GM12872 (cell line): ENCODE measurements at regions not wholly inside any gene's neighbourhood (a gene's known extent, or its start where the extent isn't known, plus 50 kb on each side); places are given as distances from the start of the nearest gene placed in this dataset.

Source experiments
- TF ChIP-seq, protein P1 (sequence below): IDR thresholded peaks from 3 replicates; pipeline ENCODE4 v1.5.1; 2011; ENCODE audit warnings: low read depth, mild to moderate bottlenecking, low read length, moderate library complexity; ENCODE audit not compliant: insufficient read depth

DNA sequence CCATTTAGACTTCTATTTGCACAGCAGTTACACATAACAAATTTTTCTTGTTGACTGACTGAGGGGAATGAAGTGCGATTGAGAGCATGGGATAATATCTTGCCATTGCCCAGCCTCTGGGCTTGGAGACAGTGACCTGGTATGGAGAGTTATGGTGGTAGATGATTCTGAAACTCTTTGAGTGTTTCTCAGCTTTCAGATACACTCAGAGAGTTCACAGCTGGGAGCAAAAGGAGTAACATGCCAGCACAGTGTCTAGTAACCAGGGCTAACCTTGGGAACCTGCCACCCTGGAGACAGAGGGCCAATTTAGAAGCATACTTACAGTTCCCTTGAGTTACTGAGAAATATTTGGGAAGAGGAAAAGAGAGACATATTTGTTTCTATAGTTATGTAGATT, 1099.3 kb upstream of the CELF4 start:
- TF ChIP-seq, protein P1, sequence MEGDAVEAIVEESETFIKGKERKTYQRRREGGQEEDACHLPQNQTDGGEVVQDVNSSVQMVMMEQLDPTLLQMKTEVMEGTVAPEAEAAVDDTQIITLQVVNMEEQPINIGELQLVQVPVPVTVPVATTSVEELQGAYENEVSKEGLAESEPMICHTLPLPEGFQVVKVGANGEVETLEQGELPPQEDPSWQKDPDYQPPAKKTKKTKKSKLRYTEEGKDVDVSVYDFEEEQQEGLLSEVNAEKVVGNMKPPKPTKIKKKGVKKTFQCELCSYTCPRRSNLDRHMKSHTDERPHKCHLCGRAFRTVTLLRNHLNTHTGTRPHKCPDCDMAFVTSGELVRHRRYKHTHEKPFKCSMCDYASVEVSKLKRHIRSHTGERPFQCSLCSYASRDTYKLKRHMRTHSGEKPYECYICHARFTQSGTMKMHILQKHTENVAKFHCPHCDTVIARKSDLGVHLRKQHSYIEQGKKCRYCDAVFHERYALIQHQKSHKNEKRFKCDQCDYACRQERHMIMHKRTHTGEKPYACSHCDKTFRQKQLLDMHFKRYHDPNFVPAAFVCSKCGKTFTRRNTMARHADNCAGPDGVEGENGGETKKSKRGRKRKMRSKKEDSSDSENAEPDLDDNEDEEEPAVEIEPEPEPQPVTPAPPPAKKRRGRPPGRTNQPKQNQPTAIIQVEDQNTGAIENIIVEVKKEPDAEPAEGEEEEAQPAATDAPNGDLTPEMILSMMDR = no peak

DNA sequence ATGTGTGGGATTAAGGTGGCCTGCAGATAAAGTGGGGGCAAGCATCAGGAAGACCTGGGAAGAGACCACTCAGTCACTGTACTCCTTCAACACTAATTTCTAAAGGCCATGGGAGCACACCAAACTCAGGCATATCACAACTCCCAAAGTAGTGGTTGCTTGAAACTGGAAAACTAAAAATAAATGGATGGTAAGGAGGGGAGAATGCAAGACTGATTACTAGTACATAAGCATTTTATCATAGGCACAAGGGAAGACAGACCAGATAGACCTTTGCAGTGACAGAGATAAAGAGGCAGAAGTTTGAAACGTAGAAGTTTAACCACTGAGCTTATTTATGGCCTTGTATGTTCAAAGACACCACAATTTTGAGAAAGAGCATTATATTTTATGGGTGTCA, 1098.1 kb upstream of the CELF4 start:
- TF ChIP-seq, protein P1 = no peak

DNA sequence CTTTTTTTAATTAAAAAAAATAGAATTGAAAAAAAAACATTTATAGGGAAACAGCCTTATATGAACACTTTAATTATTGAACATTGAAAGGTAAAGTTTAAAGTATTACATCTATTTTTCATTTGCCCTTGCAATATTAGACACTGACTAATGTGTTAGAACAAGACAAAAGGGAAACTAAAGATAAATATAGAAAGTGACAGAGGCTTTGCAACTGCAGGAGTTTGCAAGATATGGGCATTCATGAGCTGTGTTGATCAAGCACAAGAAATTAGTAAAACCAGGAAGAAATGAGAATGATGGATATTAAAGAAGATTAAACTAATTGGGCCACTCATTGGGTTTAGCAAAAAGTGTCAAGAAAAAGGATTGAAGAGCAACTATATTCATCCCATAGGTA, 1097.7 kb upstream of the CELF4 start:
- TF ChIP-seq, protein P1 = no peak

DNA sequence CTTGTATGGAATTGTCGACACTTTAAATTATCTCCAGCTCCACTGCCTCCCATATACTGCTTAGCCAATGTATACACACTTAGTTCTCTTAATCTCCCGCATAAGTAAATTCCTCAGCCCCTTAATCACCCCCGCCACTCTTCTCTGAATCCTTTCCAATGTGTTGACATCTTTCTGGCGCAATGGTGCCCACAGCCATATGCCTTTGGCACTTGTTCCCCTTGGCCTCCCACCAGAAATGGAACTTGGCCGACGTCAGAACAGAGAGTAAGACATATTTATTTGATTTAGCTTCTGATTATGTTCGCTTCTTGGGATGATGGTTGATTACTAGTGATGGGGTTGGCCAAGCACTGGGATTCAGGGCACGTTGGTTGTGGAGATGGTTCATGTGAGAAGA, 1089.3 kb upstream of the CELF4 start:
- TF ChIP-seq, protein P1 = no peak

DNA sequence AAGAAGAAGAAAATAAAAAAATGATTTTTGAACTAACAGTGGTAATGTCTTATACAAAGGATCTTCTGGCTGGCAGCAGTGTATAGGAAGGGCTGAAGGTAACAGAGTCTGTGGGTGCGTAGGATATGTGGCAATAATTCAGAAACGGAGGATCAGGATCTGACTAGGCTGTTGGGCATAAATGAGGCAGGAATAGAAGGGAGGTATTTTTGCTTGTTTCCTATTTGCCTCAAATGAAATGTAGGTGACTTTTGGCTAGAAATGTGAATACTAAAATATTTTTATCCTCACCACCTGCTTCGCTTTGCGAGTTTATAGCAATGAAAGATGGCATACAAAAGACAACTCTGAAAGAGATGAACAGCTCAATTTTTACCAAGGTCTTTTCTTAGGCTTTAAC, 1086.1 kb upstream of the CELF4 start:
- TF ChIP-seq, protein P1 = no peak

DNA sequence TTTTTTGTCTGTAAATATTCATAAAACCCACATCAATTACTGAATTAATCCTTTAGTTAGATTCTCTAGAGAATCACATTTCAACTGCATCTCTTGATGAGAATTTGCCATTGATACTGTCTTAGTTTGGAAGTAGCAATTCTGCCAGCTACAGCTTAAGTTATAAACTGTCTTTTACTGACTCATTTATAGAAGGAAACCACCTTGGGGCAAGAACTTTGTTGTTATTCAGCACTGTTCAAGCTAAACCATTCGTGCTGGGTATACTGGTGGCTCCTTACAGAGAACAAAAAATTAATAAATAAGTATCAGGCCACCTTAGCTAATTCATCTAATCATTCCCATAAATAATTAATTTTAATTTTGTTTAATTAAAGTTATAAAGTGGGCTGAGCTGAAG, 1082.6 kb upstream of the CELF4 start:
- TF ChIP-seq, protein P1 = no peak

DNA sequence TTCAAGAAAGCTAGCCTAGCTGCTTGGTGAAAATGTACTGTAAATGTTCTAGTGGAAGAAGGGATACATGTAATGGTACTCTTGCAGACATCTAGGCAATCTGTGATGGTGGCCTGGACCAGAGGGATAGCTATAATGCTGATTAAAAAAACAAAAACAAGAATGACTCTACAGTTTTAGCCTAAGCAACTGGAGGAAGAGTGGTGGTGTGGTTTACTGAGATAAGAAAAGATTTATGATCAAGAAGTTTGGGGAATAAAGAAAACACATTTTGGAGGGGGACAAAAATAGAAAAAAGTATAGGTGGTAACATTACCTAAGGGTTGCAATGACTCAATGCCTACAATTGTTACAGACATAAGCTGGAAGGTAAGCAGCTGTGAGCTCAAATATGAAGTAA, 1080.7 kb upstream of the CELF4 start:
- TF ChIP-seq, protein P1 = no peak
